ENCODE measurements at regions not wholly inside any gene's neighbourhood (a gene's known extent, or its start where the extent isn't known, plus 50 kb on each side); places are given as distances from the start of the nearest gene placed in this dataset.

GRCh38 chr9:90033028-90033650 is 428.3 kb downstream of the GADD45G start:
- Histone ChIP-seq H3K9me3 (ENCODE audit: control insufficient read depth in 1 of 2, insufficient read depth in 1 of 2, low read length in 2 of 2) (no peaks in the 10 kb centered on the region), H3K27me3 (ENCODE audit: control insufficient read depth in 1 of 2, insufficient read depth in 2 of 2, low read length in 2 of 2) (no peaks in the 10 kb centered on the region), H3K4me3 (ENCODE audit: low read length) (no peak overlapping the region), H3K4me1 (ENCODE audit: insufficient read depth, low read length) (no peaks in the 10 kb centered on the region), H3K36me3 (ENCODE audit: insufficient read depth, low read length) (no peaks in the 10 kb centered on the region), H3K27ac (ENCODE audit: low read depth in 1 of 2, low read length in 2 of 2) (no peak overlapping the region)
- ChIA-PET POLR2A (no interaction called here), CTCF (no interaction called here)
- no peak overlapping the region for H3K4me3 Mint-ChIP-seq
- H3K36me3 Mint-ChIP-seq (ENCODE audit: low read depth): no peaks in the 10 kb centered on the region
- intact Hi-C loops (cut with DNase I, micrococcal nuclease): no loop called here
- no peaks in the 10 kb centered on the region for H3K27me3 Mint-ChIP-seq
- H3K27ac Mint-ChIP-seq: no peak overlapping the region
- no peaks in the 10 kb centered on the region for H3K9me3 Mint-ChIP-seq
- TF ChIP-seq CTCF (IDR thresholded peaks at IDR 0.05): no peak
- no peak for ATAC-seq (ENCODE audit: poor library complexity)
- no peaks in the 10 kb centered on the region for H3K4me1 Mint-ChIP-seq (ENCODE audit: low read depth)
- no peak for DNase-seq

GRCh38 chr9:90034071-90034470 is 429.3 kb downstream of the GADD45G start:
- intact Hi-C loops (cut with DNase I, micrococcal nuclease): no loop called here
- H3K27ac ChIP-seq (ENCODE audit: low read depth in 1 of 2, low read length in 2 of 2): no peak overlapping the region
- H3K36me3 Mint-ChIP-seq (ENCODE audit: low read depth): no peaks in the 10 kb centered on the region
- no peaks in the 10 kb centered on the region for H3K4me1 Mint-ChIP-seq (ENCODE audit: low read depth)
- H3K9me3 ChIP-seq (ENCODE audit: control insufficient read depth in 1 of 2, insufficient read depth in 1 of 2, low read length in 2 of 2): no peaks in the 10 kb centered on the region
- H3K27ac Mint-ChIP-seq: no peak overlapping the region
- ChIA-PET POLR2A (no interaction called here), CTCF (no interaction called here)
- H3K4me1 ChIP-seq (ENCODE audit: insufficient read depth, low read length): no peaks in the 10 kb centered on the region
- H3K4me3 ChIP-seq (ENCODE audit: low read length): no peak overlapping the region
- no peaks in the 10 kb centered on the region for H3K36me3 ChIP-seq (ENCODE audit: insufficient read depth, low read length)
- TF ChIP-seq CTCF (IDR thresholded peaks at IDR 0.05): no peak
- no peak for ATAC-seq (ENCODE audit: poor library complexity)
- no peak for DNase-seq
- H3K4me3 Mint-ChIP-seq: no peak overlapping the region
- H3K27me3 ChIP-seq (ENCODE audit: control insufficient read depth in 1 of 2, insufficient read depth in 2 of 2, low read length in 2 of 2): no peaks in the 10 kb centered on the region
- no peaks in the 10 kb centered on the region for H3K27me3 Mint-ChIP-seq
- H3K9me3 Mint-ChIP-seq: no peaks in the 10 kb centered on the region

- Mint-ChIP-seq H3K4me3 (no peak overlapping the region), H3K27ac (no peak overlapping the region), H3K9me3 (no peaks in the 10 kb centered on the region), H3K4me1 (ENCODE audit: low read depth) (no peaks in the 10 kb centered on the region), H3K36me3 (ENCODE audit: low read depth) (no peaks in the 10 kb centered on the region), H3K27me3 (no peaks in the 10 kb centered on the region)
- no peak for TF ChIP-seq CTCF (IDR thresholded peaks at IDR 0.05)
- Histone ChIP-seq H3K4me1 (ENCODE audit: insufficient read depth, low read length) (no peaks in the 10 kb centered on the region), H3K36me3 (ENCODE audit: insufficient read depth, low read length) (no peaks in the 10 kb centered on the region), H3K4me3 (ENCODE audit: low read length) (no peak overlapping the region), H3K27me3 (ENCODE audit: control insufficient read depth in 1 of 2, insufficient read depth in 2 of 2, low read length in 2 of 2) (no peaks in the 10 kb centered on the region), H3K9me3 (ENCODE audit: control insufficient read depth in 1 of 2, insufficient read depth in 1 of 2, low read length in 2 of 2) (no peaks in the 10 kb centered on the region), H3K27ac (ENCODE audit: low read depth in 1 of 2, low read length in 2 of 2) (no peak overlapping the region)
- CTCF ChIA-PET: no interaction called here
- no peak for ATAC-seq (ENCODE audit: poor library complexity)
- POLR2A ChIA-PET: no interaction called here
- intact Hi-C loops (cut with DNase I, micrococcal nuclease): no loop called here
- DNase-seq: no peak
Observed at GRCh38 chr9:90035471-90035870, 430.7 kb downstream of the GADD45G start.

Measured in CD4-positive, alpha-beta T cell (primary cell).